Fibroblast of the conjunctiva (primary cell): ENCODE measurements at regions not wholly inside any gene's neighbourhood (a gene's known extent, or its start where the extent isn't known, plus 50 kb on each side); places are given as distances from the start of the nearest gene placed in this dataset.

ENCODE experiments used
- DNase-seq: peaks from one replicate; pipeline ENCODE4 v3.0.0-alpha.2; 2010; ENCODE audit warnings: low read depth

DNA sequence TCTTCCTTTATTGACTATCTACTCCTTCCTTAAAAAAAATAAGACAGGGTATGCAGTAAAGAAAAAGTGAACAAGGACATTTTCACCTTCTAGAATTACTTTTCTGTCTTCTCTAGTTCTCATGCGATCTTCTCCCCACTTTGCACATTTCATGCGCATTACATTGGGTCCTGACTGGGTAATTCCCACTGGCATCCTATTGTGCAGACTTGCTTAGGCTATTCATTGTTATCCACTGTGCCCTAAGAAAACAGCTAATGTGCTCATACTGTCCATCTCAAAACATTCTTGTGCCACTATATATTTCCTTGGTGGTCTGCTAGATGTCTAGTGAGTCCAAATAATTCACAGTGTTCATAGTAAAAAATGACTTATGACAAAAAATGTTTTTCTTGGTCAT is 447.4 kb upstream of the ROBO1 start:
- DNase-seq, result no peak

- peak; percentile 12 for DNase-seq
Observed at GRCh38 chr3:80213086-80213485, 445.3 kb upstream of the ROBO1 start.

- no peak for DNase-seq
Observed at GRCh38 chr3:80192936-80193335, 425.1 kb upstream of the ROBO1 start.

DNA sequence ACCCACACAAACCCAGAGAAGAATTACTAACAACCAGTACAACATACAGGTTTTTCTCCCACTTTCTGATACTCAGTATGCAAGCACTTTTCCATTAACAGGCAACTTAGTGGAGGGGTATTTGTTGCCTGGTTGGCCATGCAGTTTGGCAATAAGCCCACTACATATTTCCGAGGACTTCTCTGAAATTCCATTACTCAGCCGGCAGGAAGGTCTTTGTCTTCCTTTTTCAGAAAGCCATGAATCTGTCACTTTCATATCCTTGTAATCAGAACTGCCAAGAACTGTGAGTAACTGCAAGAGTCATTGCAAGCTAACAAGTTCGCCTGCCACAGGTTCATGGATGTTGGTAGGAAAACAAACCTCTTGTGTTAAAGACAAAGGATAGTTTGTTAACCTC is 422.3 kb upstream of the ROBO1 start:
- peak; percentile 32 for DNase-seq

DNA sequence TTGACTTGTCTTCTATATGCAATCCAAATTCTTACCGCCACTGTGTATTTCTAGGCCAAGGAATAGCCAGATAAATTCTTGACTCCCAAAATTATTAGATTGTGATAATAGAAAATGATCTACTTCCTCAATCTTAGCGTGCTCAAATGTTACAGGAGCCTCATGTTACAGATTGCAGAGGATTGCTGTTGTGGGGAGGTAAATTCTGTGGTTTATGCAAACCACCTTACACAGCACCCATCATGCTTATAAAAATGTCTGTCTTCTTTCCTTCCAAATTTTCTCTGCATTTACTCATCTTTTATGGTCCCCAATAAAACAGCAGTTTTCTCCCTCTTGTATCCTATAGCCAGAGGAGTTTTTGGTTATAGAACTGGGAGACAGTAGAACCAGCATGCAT is 420.2 kb upstream of the ROBO1 start:
- no peak for DNase-seq

- DNase-seq, result no peak
Observed at GRCh38 chr3:80159990-80160506, 392.2 kb upstream of the ROBO1 start.

DNA sequence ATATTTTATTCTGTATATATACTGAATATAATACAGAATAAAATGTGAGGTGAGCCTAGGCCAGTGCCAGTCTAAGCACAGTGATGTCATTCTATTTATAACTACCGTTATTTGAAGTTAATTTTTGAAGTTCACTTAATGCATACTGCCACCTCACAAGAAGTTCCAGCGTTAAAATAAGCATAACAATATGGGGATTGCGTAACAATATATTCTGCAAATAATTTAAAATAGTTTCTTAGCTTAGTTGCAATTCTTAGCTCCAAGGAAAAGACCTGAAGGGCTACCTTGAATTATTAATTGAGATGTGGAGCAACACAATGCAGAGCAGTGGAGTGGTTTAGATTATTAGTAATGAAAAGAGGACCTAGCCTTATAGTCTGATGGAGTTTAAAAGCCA is 390.5 kb upstream of the ROBO1 start:
- no peak for DNase-seq

DNA sequence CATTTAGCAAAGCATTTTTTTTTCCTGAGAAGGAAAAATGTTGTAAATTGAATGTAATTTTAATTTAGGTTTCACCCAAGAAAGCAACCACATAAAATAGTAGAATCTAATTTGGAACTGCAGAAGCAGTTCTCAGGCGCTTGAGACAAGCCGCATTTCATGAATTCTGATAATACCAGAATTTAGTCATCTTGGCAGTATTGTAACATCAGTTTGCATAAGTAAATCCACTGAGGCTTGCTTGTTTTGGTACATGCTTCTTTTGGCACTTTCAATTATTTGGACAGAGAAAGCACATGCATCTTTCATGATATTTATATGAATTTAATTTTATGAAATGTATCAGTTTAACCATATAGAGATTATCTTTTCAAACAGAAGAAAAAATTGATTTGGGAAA is 389.7 kb upstream of the ROBO1 start:
- DNase-seq, result no peak

DNA sequence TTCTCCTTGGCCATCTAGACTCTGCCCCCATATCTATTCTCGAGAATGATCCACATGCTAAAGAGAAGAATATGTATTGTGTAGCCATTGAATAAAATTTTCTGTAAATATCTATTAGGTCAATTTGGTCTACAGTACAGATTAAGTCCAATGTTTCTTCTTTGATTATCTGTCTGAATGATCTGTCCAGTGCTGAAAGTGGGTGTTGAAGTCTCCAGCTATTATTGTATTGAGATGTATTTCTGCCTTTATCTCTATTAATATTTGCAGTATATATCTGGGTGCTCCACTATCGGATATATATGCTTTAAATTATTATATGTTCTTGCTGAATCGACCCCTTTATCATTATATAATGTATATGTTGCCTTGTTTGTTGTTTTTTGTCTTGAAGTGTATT is 384.9 kb upstream of the ROBO1 start:
- no peak for DNase-seq

DNA sequence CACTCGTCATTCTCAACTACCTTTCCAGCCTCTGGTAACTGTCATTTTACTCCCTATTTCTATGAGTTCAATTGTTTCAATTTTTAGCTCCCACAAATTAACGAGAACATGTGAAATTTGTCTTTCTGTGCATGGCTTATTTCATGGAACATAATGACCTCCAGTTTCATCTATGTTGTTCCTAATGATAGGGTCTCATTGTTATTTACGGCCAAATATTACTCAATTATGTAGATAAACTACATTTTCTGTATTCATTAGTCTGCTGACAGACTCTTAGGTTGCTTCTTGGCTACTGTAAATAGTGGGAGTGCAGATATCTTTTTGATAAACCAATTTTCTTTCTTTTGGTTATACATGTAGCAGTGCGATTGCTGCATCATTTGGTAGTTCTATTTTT is 374.9 kb upstream of the ROBO1 start:
- DNase-seq, result no peak

DNA sequence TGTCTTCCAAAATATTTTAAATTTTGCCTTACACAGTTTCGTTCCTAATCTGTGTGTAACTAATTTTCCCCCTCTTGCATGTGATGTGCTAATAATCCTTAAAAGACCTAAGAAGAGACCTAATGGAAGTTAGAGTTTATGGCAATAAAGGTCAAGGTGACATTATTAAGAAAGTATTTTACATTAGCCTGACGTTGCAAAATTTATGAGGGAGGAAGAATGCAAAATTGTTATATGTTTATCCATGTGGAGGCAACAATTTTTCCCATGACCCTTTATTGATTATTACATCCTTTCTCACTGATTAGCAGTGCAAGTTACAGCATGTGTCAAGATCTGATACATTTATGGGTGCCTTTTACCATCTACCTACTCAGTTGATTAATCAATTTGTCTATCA is 373.8 kb upstream of the ROBO1 start:
- DNase-seq, result no peak

DNA sequence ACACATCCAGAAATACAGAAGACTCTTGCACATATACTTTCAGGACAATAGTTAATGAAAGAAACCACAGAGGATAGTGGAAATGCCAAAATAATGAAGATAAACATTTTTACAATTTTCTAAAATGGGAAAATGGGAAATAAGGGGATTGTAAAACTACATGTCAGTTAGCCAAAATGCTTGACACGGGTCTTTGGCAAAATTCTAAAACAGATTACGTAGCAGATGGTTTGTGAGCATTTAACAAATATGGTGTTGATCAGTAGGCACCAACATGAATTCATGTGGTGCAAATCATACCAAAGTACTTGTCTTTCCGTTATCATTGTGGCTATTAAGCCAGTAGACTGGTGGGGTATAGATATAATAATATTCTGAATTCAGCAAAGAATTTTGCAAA is 348.5 kb upstream of the ROBO1 start:
- DNase-seq, result no peak

- DNase-seq, result no peak
Observed at GRCh38 chr3:80114694-80115093, 346.9 kb upstream of the ROBO1 start.

- no peak for DNase-seq
Observed at GRCh38 chr3:80113331-80113730, 345.5 kb upstream of the ROBO1 start.

DNA sequence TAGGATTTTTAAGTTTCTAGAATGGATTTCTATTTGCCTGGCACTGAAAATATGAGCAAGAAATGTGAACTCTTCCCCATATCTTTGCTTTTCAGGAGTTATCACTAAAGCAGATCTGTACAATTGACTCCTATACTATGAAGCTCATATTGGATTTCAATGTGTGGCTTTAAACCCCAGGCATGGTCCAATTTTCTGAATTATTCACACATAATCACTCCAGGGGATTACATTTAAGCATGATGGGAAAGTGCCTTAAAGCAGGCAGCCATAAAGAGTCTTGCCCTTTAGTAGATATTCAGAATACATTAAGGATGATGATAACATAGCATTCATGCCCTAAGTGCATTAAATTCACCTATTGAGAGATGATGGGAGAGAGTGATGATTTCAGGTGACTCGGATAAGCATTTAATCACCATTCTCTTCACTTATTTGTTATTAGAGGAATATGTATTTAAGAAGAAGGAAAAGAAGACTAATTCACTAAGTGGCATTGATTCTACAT is 331.8 kb upstream of the ROBO1 start:
- DNase-seq, result no peak

DNA sequence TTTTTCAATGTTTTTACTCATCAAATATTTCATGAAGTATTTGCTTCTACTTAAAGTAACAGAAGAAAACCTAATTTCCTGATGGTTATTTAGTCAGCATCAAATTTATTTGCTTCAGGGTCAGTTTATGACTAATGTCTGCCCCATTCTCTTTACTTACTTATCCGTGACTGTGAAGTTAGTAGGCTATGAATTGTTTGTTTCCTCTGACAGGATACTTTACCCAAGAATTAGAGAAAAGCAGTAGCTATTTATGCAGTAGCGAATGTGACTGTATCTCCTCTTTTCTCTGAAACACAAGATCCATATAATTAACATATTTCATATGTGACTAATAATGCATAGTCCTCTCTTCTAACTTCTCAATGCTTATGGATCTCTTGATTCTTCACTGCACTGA is 329.9 kb upstream of the ROBO1 start:
- no peak for DNase-seq

GRCh38 chr3:80096909-80097308 is 329.1 kb upstream of the ROBO1 start:
- no peak for DNase-seq

- DNase-seq, result no peak
Observed at GRCh38 chr3:80094589-80094988, 326.8 kb upstream of the ROBO1 start.

DNA sequence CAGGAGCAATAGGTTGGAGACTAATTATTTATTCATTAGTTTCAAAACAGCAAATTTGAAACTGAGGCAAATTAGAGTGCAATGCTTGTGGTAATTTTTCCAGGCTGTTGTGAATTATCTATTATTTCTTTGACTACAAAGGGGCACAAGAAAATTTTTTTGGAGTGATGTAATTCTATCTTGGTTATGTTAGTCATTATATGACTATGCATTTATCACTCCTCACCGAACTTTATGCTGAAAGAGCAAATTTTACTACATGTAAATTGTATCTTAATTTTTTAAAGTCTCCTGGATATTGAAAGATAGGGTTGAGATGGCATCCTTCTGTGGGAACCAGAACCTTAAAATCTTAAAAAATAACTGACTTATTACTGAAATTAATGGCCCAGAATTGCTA is 320.0 kb upstream of the ROBO1 start:
- peak; percentile 14 for DNase-seq

GRCh38 chr3:80086426-80086825 is 318.6 kb upstream of the ROBO1 start:
- DNase-seq, result no peak

GRCh38 chr3:80079886-80080285 is 312.1 kb upstream of the ROBO1 start:
- DNase-seq, result peak; percentile 22

GRCh38 chr3:80068459-80068858 is 300.7 kb upstream of the ROBO1 start:
- DNase-seq, result no peak

GRCh38 chr3:80063535-80063934 is 295.7 kb upstream of the ROBO1 start:
- no peak for DNase-seq

- DNase-seq, result no peak
Observed at GRCh38 chr3:80060664-80061063, 292.9 kb upstream of the ROBO1 start.

DNA sequence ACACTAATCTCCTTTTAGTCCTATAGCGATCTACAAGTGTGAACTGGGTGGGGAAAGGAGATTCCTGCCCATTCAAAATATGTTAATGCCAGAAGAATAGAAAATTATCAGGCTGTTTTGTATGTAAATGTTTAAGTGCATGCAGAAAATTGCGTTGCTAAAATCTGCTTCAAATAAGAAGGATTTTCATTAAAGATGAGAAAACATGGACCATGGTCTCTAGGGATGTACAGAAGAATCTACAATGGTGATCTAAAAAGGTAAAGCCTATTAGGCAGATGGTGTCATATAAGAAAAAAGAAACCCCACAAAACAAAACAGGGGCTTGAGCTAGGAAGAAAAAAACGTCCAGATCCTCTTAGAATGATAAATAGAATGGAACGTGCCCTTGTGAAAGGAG is 287.5 kb upstream of the ROBO1 start:
- no peak for DNase-seq
